Hematopoietic multipotent progenitor cell treated with erythropoietin and hydrocortisone succinate and interleukin-3 and kit ligand, for 17 days (in vitro differentiated cells): ENCODE measurements at regions not wholly inside any gene's neighbourhood (a gene's known extent, or its start where the extent isn't known, plus 50 kb on each side); places are given as distances from the start of the nearest gene placed in this dataset.
"Not testable (repeated sequence)": the region's sequence is repeated elsewhere in the genome, so short reads cannot be mapped to it uniquely, and the experiment has no call there.

Experiments used
- DNase-seq: peaks from one replicate; pipeline ENCODE4 v3.0.0-alpha.2; 2015; ENCODE audit warnings: low spot score

- no peak for DNase-seq
Measured at GRCh38 chr5:27144456-27144855, 106.1 kb upstream of the CDH9 start.

DNA sequence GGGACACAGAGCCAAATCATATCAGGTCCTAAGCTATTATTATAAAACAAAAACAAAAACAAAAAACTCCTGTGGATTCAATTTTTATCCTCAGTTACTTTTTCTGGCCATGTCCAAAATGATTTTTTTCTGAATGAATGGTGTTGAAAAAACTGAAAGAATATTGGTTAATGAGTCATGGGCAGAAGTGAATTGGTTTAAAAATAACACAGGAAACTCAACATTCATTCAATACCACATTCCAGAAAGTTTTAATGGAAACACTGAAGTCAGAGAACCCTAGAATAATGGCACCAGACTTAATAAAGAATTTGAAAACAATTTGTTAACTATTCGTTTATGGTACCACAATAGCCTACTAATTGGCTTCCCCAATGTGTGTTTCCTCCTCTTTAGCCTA, 102.4 kb upstream of the CDH9 start:
- DNase-seq: no peak

GRCh38 chr5:27130587-27130986, 92.2 kb upstream of the CDH9 start:
- no peak for DNase-seq

GRCh38 chr5:27129926-27130325, 91.5 kb upstream of the CDH9 start:
- DNase-seq: no peak

DNA sequence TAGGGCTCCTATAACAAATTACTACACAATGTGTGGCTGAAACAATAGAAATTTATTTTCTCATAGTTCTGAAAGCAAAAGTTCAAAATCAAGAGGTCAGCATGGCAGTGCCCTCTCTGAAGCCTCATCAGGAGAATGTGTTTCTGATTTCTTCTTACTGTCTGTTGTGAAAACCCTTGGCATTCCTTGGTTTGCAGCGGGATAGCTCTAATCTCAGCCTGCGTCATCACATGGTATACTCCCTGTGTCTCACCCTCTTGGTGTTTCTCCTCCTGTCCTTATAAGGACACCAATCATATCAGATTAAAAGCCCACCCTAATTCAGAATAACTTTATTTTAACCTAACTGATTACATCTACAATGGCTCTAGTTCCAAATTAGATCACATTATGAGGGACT, 87.5 kb upstream of the CDH9 start:
- DNase-seq: no peak

- no peak for DNase-seq
Measured at GRCh38 chr5:27124590-27124989, 86.2 kb upstream of the CDH9 start.

- DNase-seq: not testable (repeated sequence)
Measured at GRCh38 chr5:27119736-27120321, 81.4 kb upstream of the CDH9 start.

- no peak for DNase-seq
Measured at GRCh38 chr5:27103486-27103885, 65.1 kb upstream of the CDH9 start.

- not testable (repeated sequence) for DNase-seq
Measured at GRCh38 chr5:27095761-27096160, 57.4 kb upstream of the CDH9 start.

- DNase-seq: no peak
Measured at GRCh38 chr5:27093279-27093678, 54.9 kb upstream of the CDH9 start.

DNA sequence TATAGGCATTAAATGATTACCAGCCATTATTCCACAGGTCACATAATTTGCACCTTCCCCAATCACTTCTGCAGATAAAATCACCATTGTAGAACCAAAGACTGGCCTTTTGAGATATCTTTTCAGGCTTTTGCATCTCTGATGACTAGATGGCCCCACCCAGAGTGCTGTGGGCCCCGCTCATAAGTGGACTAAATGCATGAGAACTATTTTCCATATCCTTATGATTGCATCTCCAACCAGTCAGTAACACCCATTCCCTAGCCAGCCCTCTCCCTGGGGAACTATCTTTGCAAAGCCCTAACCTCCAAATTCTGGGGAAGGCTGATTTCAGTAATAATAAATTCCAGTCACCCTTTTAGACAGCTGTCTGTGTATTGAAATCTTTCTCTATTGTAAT, 53.5 kb upstream of the CDH9 start:
- no peak for DNase-seq

DNA sequence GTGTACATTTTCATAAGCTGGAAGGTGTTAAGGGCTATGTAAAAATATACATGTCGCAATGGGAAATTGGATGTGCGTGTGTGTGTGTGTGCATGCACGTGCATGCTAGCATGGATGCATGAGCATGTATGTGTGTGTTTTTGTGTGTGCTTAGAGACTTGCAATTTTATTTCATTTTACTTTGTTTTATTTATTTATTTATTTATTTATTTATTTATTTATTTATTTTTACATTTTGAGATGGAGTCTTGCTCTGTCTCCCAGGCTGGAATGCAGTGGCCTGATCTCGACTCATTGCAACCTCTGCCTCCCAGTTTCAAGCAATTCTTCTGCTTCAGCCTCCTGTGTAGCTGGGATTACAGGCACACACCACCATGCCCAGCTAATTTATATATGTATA, 50.4 kb upstream of the CDH9 start:
- not testable (repeated sequence) for DNase-seq
